ENCODE measurements at regions not wholly inside any gene's neighbourhood (a gene's known extent, or its start where the extent isn't known, plus 50 kb on each side); places are given as distances from the start of the nearest gene placed in this dataset.

DNA sequence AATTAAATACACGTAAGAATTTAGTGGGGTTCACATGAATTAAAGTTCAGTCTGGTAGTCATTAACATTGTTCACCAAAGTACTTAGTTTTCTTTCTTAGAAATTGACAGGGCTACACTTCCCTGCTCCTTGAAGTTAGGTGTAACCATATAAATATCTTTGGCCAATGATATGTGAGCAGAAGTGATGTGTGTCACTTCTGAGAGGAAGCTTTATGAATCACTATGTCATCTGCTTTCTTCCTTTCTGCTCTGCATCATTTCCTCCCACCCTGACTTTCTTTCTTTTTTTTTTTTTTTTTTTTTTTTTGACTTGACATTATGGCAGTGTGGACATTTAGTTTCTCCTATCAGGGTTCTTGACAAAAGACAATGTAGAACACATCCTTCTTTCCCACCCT lies 156.2 kb upstream of the COL8A1 start:
- TF ChIP-seq, protein P1, sequence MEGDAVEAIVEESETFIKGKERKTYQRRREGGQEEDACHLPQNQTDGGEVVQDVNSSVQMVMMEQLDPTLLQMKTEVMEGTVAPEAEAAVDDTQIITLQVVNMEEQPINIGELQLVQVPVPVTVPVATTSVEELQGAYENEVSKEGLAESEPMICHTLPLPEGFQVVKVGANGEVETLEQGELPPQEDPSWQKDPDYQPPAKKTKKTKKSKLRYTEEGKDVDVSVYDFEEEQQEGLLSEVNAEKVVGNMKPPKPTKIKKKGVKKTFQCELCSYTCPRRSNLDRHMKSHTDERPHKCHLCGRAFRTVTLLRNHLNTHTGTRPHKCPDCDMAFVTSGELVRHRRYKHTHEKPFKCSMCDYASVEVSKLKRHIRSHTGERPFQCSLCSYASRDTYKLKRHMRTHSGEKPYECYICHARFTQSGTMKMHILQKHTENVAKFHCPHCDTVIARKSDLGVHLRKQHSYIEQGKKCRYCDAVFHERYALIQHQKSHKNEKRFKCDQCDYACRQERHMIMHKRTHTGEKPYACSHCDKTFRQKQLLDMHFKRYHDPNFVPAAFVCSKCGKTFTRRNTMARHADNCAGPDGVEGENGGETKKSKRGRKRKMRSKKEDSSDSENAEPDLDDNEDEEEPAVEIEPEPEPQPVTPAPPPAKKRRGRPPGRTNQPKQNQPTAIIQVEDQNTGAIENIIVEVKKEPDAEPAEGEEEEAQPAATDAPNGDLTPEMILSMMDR (IDR thresholded peaks at IDR 0.05) = no peak
- no peak for TF ChIP-seq POLR2A (IDR thresholded peaks at IDR 0.05)
